Stimulated activated CD4-positive, alpha-beta T cell treated with anti-CD3 and anti-CD28 coated beads, TNF-alpha, amount 100 ng/mL, for 48 hours (primary cell): ENCODE measurements at regions not wholly inside any gene's neighbourhood (a gene's known extent, or its start where the extent isn't known, plus 50 kb on each side); places are given as distances from the start of the nearest gene placed in this dataset.
"Not testable (repeated sequence)": the region's sequence is repeated elsewhere in the genome, so short reads cannot be mapped to it uniquely, and the experiment has no call there.

ENCODE experiments used
- DNase-seq, 3 donors: peaks; one replicate each; pipeline ENCODE4 v3.0.0-alpha.2; 2020; ENCODE audit warnings: low read depth in 3 of 3

DNA sequence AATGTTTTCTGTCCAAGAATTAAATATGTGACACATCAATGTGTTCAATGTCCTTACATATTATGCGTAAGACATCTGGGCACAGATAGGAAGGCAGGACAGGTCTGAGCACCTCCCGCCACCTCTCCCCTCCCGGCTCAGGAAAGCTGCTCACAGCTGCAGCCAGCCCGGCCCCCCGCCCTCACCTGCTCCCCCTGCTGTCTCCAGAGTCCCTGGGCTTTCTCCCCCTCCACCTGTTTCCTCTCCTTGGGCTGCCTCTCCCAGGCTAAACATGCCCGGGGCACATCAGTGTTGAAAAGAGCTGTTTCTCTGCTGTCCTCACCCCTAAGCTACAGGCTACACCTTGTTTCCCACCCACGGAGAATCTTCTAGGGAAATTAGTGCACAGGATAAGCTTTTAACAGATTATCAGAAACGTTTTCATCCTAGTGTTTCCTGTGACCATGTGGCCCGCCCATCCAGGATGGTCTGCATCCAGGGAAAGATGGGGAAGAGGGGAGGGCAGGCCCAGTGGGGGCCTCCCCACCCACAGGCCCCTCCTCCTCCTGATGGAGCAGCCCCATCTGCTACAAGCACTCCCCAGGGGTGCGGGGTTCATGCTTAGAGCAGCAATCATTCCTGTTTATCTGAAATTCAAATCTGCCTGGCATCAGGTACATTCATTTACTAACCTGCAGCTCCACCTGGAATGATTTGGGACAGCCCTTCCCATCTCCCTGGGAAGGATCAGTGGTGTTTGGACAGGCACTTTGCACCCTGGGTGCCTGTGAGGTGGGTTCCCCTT, 273.8 kb upstream of the SFSWAP start:
- no peak for DNase-seq

DNA sequence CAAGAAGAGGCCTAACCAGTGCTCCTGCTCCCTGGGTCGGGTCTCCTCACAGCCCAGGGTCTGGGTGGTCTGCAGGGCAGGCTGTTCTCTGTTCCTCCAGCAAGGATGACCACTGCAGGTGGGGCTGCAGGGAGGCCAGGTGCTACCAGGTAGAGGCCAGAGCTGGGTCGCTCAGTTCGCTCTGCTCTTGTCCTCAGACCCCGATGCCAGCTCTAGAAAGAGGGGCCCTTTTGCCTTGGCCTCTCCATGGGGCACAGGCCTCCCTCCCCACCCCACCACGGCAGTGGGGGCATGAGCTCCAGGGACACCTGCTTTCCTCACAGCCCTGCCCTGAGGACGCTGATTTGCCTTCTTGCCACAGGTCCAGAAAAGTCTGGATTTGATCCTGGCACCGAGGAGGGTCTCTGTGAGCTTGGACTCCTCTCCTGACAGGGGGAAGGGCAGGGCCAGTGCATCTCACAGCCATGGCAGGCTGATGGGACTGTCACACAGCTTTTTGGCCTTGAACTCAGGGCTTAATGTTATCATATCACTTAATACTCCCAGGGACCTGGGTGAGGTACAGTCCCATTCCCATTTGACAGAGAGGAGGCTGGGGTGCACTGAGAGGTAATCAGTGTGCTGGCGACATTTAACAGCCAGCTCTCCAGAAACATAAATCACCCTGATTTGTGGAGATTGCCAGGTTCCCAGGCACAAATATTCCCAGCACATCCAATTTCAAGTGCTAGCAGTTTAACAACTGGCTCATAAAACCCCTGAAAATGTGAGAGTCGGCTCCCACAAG, 273.0 kb upstream of the SFSWAP start:
- no peak for DNase-seq

DNA sequence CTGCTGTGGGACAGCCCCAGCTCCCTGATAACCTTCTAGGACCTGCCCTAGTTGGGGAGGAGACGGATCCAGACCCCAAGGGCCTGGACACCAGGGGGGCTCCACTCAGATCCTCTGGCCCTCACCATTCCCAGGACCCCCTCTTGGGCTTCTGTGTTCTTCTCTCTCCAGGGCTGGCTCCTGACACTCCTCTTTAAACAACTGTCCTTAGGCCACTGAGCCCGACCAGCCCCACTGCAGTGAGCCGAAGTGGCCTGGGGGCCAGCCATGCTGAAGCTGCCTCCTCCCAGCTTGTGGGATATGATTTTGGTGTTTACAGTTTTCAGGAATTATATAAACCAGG, 272.4 kb upstream of the SFSWAP start:
- DNase-seq = not testable (repeated sequence)

DNA sequence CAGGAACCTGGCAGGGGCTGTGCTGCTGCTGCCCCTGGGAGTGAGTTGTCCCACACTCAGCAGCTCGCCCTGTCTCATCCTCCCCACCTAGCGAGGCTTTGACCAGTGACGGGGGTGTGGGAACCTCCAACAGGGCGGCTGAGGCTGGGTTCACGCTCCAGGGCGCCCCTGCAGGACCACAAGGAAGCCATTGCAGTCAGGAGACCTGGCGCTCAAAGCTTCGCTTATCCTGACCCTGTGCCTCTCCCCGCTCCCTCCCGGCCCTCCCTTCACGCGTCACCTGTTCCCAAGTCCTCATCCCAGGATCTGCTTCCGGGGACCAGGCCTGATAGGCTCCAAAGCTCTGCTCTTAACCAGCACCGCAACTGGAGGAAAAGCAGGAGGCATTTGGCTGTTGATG, 272.0 kb upstream of the SFSWAP start:
- DNase-seq = no peak

DNA sequence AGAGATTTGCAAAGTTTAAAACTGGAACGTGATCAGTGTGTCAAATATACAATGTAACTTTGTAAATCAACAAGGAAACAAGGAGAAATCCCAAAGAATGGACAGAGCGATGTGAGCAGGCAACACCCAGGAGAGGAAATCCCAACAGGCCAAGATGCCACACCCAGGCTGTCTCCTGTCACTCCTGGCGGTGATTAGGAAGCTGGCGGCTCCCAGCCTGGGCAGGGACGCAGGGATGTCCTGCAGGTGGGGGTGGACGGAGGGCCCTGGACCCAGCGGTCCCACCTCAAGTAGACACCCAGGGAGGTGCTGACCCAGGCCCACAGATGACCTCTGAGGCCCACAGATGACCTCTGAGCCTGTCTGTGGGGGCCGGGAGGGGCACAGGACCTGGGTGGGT, 271.1 kb upstream of the SFSWAP start:
- not testable (repeated sequence) for DNase-seq

DNA sequence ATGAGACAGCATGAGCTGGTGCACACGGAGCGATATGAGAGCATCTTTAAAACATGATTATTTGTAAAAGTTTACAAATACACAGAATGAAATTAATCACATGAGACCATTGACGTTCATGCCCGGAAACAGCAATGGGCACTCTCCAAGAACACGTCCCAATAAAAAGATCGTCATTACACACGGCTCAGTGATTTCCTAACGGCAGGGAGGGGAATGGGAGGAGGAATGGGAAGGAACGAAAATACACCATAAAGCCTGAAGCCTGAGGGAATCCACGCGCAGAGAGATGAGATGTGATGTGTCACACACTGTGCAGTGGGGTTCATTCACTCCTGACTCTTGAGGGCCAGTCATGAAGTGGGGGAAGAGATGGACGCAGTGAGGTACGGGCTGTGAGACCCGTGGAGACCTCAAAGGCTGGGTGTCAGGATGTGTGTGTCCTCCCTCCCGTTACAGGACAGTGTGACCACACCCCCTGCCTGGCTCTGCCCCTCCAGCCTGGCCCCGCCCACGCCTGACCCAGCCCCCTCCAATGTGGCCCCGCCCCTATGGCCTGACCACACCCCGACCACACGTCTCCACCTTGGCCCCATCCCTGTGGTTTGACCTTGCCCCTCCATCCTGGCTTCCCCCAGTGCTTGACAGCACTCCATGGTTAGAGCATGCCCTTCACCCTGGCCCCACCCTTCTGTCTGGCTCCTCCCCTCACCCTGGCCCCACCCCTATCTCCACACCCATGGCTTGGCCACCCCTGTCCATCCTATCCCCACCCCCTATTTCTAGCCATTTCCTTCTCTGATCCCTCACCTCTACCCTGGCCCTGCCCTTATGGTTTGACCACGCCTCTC, 270.5 kb upstream of the SFSWAP start:
- DNase-seq = not testable (repeated sequence)

DNA sequence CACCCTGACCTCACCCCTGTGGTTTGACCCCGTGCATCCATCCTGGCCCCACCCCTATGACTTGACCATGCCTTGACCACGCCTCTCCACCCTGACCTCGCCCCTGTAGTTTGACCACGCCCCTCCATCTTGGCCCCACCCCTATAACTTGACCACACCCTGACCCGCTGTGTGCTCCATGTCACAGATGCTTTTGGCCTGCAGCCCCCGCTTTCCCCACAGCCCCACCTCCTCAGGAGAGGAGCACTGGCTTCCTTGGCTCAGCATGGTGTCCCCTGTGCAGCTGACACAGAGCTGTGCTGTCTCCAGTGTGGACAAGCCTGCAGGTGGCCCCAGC, 269.9 kb upstream of the SFSWAP start:
- no peak for DNase-seq

DNA sequence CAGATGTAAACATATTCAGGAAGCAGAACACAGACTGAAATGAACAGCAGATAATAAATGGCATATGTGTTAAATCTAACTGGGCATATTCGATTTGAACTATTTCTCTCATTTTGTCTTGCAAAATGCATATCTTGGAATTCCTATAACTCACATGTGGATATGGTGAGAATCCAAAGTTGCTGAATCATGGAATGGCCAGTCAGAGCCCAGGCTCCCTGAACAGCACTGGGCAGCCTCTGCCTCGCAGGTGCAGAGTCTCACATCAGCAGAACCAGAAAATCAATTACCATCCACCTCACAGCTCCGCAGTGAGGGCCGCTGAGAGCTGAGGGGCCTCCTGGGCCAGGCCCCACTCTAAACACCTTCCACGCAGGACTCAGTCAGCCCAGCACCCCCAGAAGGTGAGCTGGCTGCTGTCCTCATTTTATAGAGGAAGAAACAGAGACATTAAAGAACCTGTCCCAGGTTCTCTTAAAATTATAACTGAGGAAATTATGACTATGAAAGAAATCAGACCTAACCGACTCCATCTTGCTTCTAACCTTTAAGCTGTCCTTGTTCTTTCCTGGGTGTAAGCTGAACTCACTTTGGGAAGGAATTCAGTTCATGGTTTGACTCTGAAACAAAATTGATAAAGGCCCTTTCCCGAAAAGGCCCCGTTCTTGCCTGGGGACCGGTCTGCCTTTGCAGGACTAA, 269.1 kb upstream of the SFSWAP start:
- no peak for DNase-seq

DNA sequence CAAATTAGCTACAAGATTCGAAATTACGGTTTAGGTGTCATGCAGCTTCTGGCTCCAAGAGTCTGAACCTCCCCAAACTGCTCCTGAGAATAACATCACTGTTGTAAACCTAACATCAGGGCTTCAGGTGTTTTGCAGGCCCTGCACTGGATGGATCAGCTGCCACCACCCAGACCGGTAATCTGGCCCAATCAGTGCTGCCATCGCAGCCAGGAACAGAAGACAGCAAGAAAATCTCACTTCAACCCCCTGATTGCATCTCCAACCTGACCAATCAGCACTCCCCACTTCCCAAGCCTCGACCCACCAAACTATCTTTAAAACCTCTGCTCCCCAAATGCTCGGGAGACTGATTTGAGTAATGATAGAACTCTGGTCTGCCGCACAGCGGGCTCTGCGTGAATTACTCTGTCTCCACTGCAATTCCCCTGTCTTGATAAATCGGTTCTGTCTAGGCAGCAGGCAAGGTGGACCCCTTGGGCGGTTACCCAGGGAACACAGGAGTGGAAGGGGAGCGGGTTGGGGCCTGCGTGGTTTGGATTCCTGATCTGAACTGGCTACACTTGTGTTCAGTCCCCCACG, 268.5 kb upstream of the SFSWAP start:
- DNase-seq = no peak

DNA sequence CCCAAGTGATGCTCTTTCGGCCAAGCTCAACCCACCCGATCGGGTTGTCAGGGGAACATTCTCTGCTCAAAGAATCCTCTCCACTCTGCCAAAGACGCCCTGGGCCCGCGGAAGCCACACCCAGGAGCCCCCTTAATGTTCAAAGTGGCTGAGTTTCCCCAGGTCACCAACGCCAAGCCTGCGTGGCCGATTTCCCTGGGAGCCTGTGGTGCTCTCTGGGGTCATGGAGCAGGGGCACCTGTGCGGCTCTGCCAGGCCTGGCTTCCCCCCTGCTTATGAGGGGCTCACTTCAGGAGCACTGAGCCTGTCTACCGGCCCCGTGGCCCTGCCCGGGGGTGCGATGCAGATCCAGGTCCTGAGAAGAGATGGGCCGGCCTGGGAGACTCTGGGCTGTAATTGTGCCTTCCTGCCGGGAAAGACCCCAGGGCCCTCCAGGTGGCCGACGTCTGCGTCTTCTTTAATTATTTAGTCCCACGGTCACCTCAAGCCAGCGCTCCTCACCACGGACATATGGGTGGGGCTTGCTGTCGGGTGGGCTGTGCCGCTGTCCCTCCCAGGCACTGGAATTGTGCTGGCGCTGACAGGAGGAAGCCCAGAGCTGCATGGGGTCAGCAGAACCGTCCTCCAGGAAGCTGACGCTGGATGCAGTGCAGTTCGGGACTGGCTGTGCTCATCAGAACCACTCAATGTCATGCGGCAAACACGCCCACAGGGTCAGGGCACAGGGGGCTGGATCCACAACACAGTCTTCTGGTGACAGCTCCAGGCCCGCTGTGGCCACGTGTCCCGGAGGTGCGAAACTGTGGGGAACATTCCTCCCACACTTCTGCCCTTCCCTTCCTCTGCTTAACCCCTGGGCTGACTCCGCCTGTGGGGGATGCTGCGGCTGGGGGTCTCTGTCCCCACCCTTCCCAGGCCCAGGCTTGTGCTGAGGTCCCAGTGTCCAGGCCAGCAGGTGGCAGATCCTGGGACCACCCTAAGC, 267.6 kb upstream of the SFSWAP start:
- no peak for DNase-seq

DNA sequence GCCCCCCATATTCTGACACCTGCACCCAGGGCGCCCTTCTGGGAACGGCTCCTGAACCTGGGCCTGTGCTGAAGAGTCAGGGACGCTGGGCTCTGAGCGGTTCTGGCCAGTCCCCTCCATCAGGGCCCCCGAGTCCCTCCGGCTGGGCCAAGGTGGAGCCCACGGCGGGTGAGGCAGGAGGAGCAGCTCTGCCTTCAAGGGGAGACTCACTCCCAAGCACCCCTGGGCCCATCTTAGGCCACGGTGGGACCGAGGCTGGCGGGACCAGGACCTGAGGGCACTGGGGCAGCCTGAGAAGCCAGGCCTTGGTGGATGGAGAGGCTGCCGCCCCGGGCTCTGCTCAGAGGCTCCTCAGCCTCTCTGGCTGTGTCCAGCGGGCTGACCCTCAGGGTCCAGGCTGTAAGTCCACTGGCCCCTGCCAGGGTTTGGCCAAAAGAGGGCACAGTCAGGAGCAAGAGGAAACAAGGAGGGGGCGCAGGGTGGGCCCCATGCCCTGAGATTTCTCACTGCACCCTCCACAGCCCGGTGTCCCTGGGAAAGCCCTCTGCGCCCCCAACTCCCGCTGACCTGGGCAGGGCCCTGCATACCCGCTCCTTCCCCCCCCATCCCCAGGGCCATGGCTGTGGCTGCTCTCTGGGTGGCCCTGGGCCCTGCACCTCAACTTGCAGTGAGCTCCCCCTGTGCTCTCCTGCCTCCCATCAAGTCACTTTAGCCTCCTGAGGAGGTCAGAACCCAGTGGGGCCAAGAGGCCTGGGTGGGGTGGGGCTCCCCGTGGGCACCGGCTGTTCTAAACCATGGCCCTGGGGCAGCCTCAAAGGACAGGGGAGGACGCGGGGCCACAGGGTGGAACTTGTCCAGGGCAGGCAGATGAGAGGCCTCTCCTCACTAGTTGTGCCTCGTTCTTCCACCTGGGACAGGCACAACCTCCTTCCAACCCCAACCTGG, 266.4 kb upstream of the SFSWAP start:
- no peak for DNase-seq

DNA sequence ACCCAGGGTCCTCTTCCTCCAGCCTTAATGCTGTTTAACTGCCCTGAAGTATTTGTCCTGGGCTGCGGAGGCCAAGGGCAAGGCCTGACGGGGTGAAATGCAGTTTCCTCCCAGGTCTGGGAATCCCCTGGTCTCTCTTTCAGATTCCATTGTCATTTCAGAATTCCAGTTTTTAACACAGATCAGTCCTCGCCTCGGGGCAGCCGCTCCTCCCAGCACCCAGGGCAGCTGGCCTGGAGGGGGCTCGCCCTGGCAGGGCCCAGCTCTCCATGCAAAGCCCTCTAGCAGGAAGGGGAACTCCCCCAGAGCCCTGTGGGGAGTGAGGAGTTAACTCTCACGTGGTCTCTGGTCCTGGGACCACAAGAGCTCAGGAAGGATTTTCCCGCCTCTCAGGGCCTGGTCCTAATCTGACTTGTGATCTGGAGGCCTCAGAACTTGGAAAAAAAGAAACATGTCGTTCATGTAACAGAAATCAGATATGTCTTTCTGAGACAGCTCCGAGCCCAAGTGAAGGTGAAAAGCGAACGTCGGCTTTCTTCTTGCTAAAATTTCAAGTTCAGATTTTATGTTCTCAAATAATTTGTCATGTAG, 265.6 kb upstream of the SFSWAP start:
- no peak for DNase-seq

DNA sequence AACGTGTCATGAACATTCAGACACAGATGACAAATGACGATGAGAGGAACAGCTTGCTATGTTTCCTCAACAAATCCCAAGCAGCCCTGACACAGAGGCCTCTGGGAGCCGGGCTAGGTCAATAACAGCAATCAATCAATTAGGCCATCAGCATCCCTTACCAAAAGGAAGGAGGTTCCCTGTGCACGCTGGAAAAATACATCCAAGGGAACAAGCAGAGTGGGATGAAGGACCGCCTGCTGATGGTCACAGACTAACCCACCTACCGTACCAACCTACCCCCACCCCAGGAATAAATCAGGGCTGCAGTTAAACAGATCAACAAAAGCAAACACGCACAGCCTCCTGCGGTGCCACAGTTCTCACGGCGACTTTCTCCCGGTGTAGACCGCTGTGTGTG, 265.1 kb upstream of the SFSWAP start:
- DNase-seq = no peak

DNA sequence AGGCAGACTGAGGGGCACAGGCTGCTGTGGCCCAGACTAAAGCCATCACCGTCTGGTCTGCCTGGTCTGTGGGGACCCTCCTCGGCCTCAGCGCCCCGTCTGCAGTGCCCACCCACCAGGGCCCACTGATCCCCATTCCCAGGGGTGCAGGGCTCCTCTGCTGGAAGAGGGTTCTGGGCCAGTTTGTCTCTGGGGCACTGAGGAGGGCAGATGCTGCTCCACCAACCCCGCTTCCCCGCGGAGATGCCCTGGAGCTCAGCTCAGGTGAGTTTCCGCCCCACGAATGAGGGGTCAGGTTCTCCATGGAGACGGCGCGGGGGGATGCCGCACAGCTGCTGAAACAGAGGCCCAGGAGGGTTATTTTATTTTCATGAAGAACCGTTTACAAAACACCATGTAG, 263.3 kb upstream of the SFSWAP start:
- DNase-seq = not testable (repeated sequence)

DNA sequence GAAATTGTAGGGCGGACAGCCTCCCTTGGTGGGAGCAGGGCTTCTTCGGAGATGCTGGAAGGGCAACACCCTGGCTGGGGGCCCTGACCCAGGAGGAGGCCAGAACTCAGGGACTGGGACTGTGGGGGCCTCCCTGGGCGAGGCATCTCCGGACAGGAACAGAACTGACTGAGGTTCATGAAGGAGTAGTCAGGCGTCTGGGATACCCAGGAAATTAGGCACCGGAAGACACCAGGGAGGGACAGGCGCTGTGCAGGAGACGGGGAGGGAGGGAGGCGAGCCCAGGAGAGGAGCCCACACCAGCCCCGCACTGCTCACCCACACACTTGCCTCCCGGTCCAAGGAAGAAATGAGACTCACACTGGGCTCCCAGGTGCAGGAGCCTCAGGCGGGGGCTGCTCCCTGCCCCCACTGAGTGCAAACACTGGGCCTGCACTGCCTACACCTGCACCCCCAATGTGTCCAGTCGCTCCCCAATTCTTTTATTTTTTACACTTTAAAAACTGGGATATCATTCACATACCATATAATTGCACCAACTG, 262.6 kb upstream of the SFSWAP start:
- DNase-seq = no peak

DNA sequence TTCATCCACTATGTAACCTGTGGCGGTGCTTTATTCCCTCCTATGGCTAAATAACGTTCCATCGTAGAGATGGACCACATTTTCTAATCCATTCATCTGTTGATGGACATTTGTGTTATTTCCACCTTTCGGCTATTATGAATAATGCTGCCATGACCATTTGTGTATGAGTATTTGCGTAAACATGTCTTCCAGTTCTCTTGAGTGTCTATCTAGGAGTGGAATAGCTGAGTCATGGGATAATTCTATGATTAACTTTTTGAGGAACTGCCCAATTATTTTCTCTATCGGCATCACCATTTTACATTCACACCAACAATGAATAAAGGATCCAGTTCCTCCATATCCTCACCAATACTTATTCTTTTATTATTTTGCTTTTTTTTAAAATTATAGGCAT, 261.9 kb upstream of the SFSWAP start:
- no peak for DNase-seq

DNA sequence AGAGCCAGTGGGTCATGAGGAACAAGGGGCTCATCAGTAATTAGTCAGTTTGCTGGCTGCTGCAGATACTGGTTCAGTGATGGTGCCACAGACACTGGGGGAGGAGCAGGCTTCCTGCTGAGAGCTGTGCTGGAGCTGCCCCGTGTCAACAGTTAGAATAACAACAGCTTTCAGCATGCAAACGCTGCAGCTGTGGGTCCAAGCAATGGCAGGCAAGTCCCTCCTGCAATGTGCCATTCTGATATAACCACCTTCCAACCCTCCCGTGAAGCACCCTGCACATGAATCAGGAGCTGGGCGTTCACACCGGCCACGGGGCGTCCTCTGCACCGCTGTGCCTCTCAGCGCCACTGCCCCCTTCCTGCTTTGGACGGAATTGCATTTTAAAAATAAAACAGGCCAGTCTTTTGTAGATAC, 258.4 kb upstream of the SFSWAP start:
- DNase-seq = peak; percentile 5 to 21 (median 10)

DNA sequence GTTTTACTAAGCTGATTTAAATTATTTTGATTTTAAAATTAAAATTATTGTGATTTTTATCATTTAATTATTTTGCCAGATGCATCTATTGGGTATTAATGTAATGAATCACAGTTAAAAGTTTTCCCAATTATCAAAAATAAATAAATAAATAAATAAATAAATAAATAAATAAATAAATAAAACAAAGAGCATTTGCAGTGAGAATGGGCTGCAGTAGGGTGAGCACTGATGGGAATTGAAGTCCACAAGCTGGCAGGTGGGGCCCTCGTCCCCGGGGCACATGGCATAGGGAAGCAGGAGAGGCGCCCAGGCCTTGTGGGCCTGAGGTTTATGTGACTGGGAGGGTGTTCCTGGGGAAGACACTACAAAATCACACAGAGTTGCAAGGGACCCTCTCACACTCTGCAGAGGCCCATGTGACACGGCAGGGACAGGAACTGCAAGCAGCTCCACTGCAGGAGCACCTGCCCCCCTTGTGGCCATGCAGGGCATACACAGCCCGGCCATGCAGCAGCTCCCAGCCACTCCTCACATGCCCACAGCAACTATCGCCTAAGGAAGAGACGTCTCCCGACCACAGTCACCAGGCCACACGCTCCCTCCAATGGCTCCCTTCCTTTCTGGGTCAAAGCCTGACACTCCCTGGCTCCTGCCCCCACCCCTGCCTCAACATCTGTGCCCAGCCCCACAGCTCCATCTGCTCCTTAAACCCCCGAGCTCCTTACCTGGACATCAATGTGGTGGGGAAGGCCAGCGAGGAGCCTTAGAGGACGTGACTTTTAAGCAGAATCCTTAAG, 256.3 kb upstream of the SFSWAP start:
- DNase-seq = peak in 2 of 3 donors; percentile 33 to 35
